Nephron progenitor cell (in vitro differentiated cells): ENCODE measurements at regions not wholly inside any gene's neighbourhood (a gene's known extent, or its start where the extent isn't known, plus 50 kb on each side); places are given as distances from the start of the nearest gene placed in this dataset.

ENCODE experiments used
- DNase-seq: peaks from one replicate; pipeline ENCODE4 v3.0.0; 2021
- H3K27ac Mint-ChIP-seq: 2 replicates; pipeline ENCODE4 v1.8.0; 2021; ENCODE audit warnings: mild to moderate bottlenecking, moderate library complexity, mixed read lengths
- H3K27me3 Mint-ChIP-seq: 2 replicates; pipeline ENCODE4 v1.8.0; 2021; ENCODE audit warnings: mild to moderate bottlenecking, low read depth, mixed read lengths; ENCODE audit not compliant: poor library complexity
- H3K36me3 Mint-ChIP-seq: 2 replicates; pipeline ENCODE4 v1.8.0; 2021; ENCODE audit warnings: low read depth, mixed read lengths
- H3K4me1 Mint-ChIP-seq: 2 replicates; pipeline ENCODE4 v1.8.0; 2021; ENCODE audit warnings: mixed read lengths
- H3K4me3 Mint-ChIP-seq: 2 replicates; pipeline ENCODE4 v1.8.0; 2021; ENCODE audit warnings: mild to moderate bottlenecking, moderate library complexity, mixed read lengths
- H3K9me3 Mint-ChIP-seq: 2 replicates; pipeline ENCODE4 v1.8.0; 2021; ENCODE audit warnings: mild to moderate bottlenecking, moderate library complexity, mixed read lengths
- TF ChIP-seq, protein P1 (sequence below): fragments of 200-600 bp; sonication (generic); IDR thresholded peaks from 2 replicates; pipeline ENCODE4 v1.5.0; 2021; ENCODE audit warnings: antibody characterized with exemption

DNA sequence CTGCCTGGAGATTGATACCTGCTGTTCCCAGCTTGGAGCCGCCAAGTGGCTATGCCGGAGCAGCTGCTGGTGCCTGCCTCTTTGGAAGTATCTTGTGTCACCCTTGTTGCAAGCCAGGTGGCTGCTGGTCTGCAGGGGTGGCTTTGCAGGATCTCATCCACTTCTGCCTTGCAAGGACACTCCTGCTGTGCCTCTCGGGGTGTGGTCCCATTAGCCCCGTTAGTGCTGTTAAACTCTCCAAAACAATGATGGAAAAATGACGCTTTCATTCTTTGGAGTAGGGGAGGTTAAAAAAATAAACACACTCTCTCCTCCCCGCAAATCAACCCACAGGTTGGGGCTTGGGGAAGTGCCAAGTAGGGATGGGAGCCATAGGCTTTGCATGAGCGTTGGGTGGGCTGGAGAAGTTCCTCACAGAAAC is 352.8 kb downstream of the RNF144A start:
- Mint-ChIP-seq H3K4me1 (peaks cover 43% of the 10 kb centered on the region), H3K27me3 (no peaks in the 10 kb centered on the region), H3K4me3 (no peak overlapping the region), H3K36me3 (no peaks in the 10 kb centered on the region), H3K27ac (no peak overlapping the region), H3K9me3 (no peaks in the 10 kb centered on the region)
- TF ChIP-seq, protein P1, sequence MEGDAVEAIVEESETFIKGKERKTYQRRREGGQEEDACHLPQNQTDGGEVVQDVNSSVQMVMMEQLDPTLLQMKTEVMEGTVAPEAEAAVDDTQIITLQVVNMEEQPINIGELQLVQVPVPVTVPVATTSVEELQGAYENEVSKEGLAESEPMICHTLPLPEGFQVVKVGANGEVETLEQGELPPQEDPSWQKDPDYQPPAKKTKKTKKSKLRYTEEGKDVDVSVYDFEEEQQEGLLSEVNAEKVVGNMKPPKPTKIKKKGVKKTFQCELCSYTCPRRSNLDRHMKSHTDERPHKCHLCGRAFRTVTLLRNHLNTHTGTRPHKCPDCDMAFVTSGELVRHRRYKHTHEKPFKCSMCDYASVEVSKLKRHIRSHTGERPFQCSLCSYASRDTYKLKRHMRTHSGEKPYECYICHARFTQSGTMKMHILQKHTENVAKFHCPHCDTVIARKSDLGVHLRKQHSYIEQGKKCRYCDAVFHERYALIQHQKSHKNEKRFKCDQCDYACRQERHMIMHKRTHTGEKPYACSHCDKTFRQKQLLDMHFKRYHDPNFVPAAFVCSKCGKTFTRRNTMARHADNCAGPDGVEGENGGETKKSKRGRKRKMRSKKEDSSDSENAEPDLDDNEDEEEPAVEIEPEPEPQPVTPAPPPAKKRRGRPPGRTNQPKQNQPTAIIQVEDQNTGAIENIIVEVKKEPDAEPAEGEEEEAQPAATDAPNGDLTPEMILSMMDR: no peak
- DNase-seq: no peak

DNA sequence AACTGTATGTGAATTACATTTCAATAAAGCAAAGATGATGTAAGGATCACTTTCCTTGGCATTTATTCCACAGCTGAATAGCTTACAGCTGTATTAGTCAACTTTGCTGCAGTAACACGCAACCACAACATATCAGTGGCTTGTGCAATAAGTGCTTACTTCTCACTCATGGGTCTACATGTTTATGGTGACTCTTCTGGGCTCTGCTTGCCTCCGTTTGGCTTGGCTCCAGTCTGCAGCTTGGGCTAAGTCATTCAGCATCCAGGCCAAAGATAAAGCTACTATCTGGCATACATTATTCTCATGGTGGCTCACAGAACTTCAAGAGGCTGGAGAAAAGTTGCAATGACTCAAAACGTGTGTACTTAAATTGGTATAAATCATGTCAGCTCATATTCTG is 355.0 kb downstream of the RNF144A start:
- Mint-ChIP-seq H3K9me3 (no peaks in the 10 kb centered on the region), H3K27me3 (no peaks in the 10 kb centered on the region), H3K4me3 (no peak overlapping the region), H3K4me1 (peaks cover 25% of the 10 kb centered on the region), H3K27ac (no peak overlapping the region), H3K36me3 (no peaks in the 10 kb centered on the region)
- DNase-seq: no peak
- TF ChIP-seq, protein P1: no peak

DNA sequence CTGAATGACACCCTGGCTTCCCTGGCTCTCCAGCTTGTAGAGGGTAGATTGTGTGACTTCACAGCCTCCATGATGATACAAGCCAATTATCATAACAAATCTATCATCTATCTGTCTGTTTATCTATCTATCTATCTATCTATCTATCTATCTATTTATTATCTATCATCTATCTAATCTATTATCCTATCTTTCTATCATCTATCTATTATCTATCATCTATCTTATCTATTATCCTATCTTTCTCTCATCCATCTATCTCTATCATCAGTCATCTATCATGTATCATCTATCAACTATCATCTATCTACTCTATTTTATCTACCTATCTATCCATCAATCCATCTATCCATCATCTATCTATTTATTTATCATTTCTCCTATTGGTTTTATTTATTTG is 361.8 kb downstream of the RNF144A start:
- Mint-ChIP-seq H3K4me1 (peaks cover 16% of the 10 kb centered on the region), H3K27ac (no peak overlapping the region), H3K4me3 (no peak overlapping the region), H3K27me3 (peaks cover 3% of the 10 kb centered on the region), H3K9me3 (no peaks in the 10 kb centered on the region), H3K36me3 (no peaks in the 10 kb centered on the region)
- TF ChIP-seq, protein P1: no peak
- DNase-seq: no peak

DNA sequence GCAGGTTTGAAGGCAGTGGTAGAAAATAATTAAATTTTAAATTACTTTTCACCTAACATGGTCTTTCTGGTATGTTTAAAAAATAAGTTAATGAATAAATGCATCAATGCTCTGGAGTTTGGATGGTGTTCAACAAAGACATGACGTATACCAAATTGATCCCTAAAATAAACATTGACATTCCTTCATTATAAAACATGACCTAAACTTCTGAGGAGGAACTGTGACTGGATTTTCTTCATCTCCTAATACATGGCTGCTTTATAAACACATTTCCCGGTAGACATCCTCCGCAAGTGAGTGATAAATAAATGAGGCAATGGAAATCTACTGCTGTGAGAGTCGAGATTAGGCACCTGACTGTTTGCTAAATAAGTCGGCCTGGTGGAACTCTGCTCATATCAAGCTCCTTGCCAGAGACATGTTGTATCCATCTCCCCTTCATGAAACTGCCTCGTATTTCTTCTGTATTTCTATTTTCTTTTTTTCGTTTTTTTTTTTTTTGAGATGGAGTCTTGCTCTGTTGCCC is 362.3 kb downstream of the RNF144A start:
- Mint-ChIP-seq H3K4me1 (peaks cover 16% of the 10 kb centered on the region), H3K36me3 (no peaks in the 10 kb centered on the region), H3K4me3 (no peak overlapping the region), H3K27ac (no peak overlapping the region), H3K9me3 (no peaks in the 10 kb centered on the region), H3K27me3 (peaks cover 3% of the 10 kb centered on the region)
- no peak for DNase-seq
- TF ChIP-seq, protein P1: no peak

DNA sequence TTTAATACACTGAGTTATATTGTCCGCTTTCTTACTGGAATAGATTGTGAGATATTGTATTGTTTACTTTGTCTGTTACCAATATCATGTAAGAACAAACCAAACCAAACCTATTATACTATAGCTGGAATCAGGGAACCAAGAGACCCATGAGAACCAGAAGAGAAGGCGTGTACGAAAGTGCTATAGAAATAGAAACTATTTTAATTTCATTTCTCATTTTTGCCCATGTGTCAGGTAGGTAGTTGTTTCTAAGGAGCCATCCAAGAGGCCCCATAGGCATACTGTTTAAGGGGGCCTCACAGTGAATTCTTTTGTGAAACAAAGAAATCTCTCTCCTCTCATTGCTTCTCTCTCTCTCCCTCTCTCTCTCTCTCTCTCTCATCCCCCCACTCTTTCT is 363.6 kb downstream of the RNF144A start:
- no peaks in the 10 kb centered on the region for H3K36me3 Mint-ChIP-seq
- peak overlapping the region; percentile 75 for H3K27ac Mint-ChIP-seq
- peaks cover 3% of the 10 kb centered on the region for H3K27me3 Mint-ChIP-seq

More for the DNA sequence above, 363.6 kb downstream of the RNF144A start:
- Mint-ChIP-seq H3K9me3 (no peaks in the 10 kb centered on the region), H3K4me3 (no peak overlapping the region), H3K4me1 (peaks cover 16% of the 10 kb centered on the region)
- TF ChIP-seq, protein P1: no peak
- no peak for DNase-seq
